SK-N-SH (cell line): ENCODE measurements at regions not wholly inside any gene's neighbourhood (a gene's known extent, or its start where the extent isn't known, plus 50 kb on each side); places are given as distances from the start of the nearest gene placed in this dataset.

Experiments
- CTCF ChIA-PET: fragments of 300-600, 350-600 bp; formaldehyde crosslinking; extraction: SDS; loops from one replicate; lab custom pipeline; 2021; lab: Yijun Ruan, JAX
- POLR2A ChIA-PET: fragments of 350-600 bp; sonication (Branson Sonifier 250); formaldehyde crosslinking; extraction: SDS; loops from one replicate; lab custom pipeline; 2020; ENCODE audit warnings: antibody characterized with exemption, inconsistent platforms; lab: Yijun Ruan, JAX
- DNase-seq: peaks from one replicate; pipeline ENCODE4 v3.0.0; 2012
- H2AFZ ChIP-seq: fragments of 200-600 bp; sonication (generic); 2 replicates; pipeline ENCODE4 v1.8.1; 2016; ENCODE audit warnings: antibody characterized with exemption, mild to moderate bottlenecking, low read depth
- H3F3A ChIP-seq: fragments of 200-600 bp; sonication (generic); replicated peaks from 2 replicates; pipeline ENCODE3; 2016; ENCODE audit warnings: antibody characterized with exemption, mild to moderate bottlenecking; ENCODE audit not compliant: insufficient read depth
- H3K27ac ChIP-seq, 2 experiments: fragments of 200-500 bp in 1 of 2; fragments of 200-600 bp in 1 of 2; sonication (Bioruptor generic) in 1 of 2; sonication (generic), shearing (Covaris generic) in 1 of 2; 2 replicates each; pipeline versions ENCODE4 v1.5.1 to v1.6.1; 2014 to 2016; ENCODE audit warnings: low read depth in 2 of 2, inconsistent platforms in 1 of 2, low read length in 1 of 2, mild to moderate bottlenecking in 1 of 2, mixed read lengths in 1 of 2
- H3K27me3 ChIP-seq: fragments of 200-600 bp; sonication (generic), shearing (Covaris generic); 2 replicates; pipeline ENCODE4 v1.6.1; 2016; ENCODE audit warnings: mixed run types; ENCODE audit not compliant: insufficient read depth
- H3K36me3 ChIP-seq, 2 experiments: fragments of 200-500 bp in 1 of 2; fragments of 200-600 bp in 1 of 2; sonication (Bioruptor generic) in 1 of 2; sonication (generic) in 1 of 2; replicated peaks in 1 of 2; 2 replicates each; pipeline versions ENCODE3 to v1.5.1; 2014 to 2016; ENCODE audit warnings: low read length in 1 of 2, mild to moderate bottlenecking in 1 of 2; ENCODE audit not compliant: insufficient read depth in 2 of 2, control insufficient read depth in 1 of 2
- H3K4me1 ChIP-seq, 2 experiments: fragments of 200-500 bp in 1 of 2; fragments of 200-600 bp in 1 of 2; sonication (Bioruptor generic) in 1 of 2; sonication (generic), shearing (Covaris generic) in 1 of 2; 2 replicates each; pipeline versions ENCODE4 v1.5.1 to v1.6.1; 2014 to 2016; ENCODE audit warnings: low read depth in 1 of 2, low read length in 1 of 2, mixed run types in 1 of 2; ENCODE audit not compliant: insufficient read depth in 2 of 2, control insufficient read depth in 1 of 2
- H3K4me2 ChIP-seq: fragments of 200-600 bp; sonication (generic), shearing (Covaris generic); 2 replicates; pipeline ENCODE4 v1.6.1; 2017; ENCODE audit warnings: mixed run types
- H3K4me3 ChIP-seq, 2 experiments: fragments of 200-500 bp in 1 of 2; fragments of 200-600 bp in 1 of 2; sonication (Bioruptor generic) in 1 of 2; sonication (generic), shearing (Covaris generic) in 1 of 2; 2 replicates each; pipeline versions ENCODE4 v1.5.1 to v1.8.1; 2014 to 2016; ENCODE audit warnings: low read depth in 2 of 2, inconsistent platforms in 1 of 2, low read length in 1 of 2, mild to moderate bottlenecking in 1 of 2, mixed read lengths in 1 of 2, moderate library complexity in 1 of 2
- H3K79me2 ChIP-seq: fragments of 200-600 bp; sonication (generic); 2 replicates; pipeline ENCODE4 v1.8.1; 2017; ENCODE audit warnings: mild to moderate bottlenecking; ENCODE audit not compliant: insufficient read depth
- H3K9ac ChIP-seq: fragments of 200-600 bp; sonication (generic); 2 replicates; pipeline ENCODE4 v1.6.1; 2017; ENCODE audit warnings: mixed run types
- H3K9me2 ChIP-seq: fragments of 200-600 bp; sonication (generic); 2 replicates; pipeline ENCODE4 v1.6.1; 2017; ENCODE audit warnings: mixed run types
- H3K9me3 ChIP-seq: fragments of 200-600 bp; sonication (generic); 2 replicates; pipeline ENCODE4 v1.6.1; 2017; ENCODE audit warnings: mixed run types, mild to moderate bottlenecking, moderate library complexity
- H4K20me1 ChIP-seq: fragments of 200-600 bp; sonication (generic); 2 replicates; pipeline ENCODE4 v1.6.1; 2017; ENCODE audit warnings: mild to moderate bottlenecking, mixed run types; ENCODE audit not compliant: insufficient read depth
- EP300 ChIP-seq, 2 experiments: IDR thresholded peaks; 2 replicates each; pipeline versions ENCODE4 v1.4.0 to v1.6.1; 2012; ENCODE audit warnings: borderline replicate concordance in 1 of 2, low read depth in 1 of 2, low read length in 1 of 2
- EZH2phosphoT487 ChIP-seq: fragments of 200-600 bp; sonication (generic); IDR thresholded peaks from 2 replicates; pipeline ENCODE4 v1.6.1; 2017; ENCODE audit warnings: low read depth, mixed run types, mild to moderate bottlenecking, antibody characterized with exemption, moderate library complexity, borderline replicate concordance
- FOXJ3 ChIP-seq: sonication (generic); formaldehyde crosslinking; IDR thresholded peaks from 2 replicates; pipeline ENCODE4 v1.5.1; 2020; ENCODE audit warnings: mild to moderate bottlenecking, missing genetic modification reagents
- GATA2 ChIP-seq: sonication (generic); formaldehyde crosslinking; IDR thresholded peaks from 2 replicates; pipeline ENCODE4 v1.5.0; 2020; ENCODE audit warnings: mild to moderate bottlenecking, missing genetic modification reagents
- JUND ChIP-seq: IDR thresholded peaks from 2 replicates; pipeline ENCODE4 v1.4.0; 2012
- NFIC ChIP-seq: IDR thresholded peaks from 2 replicates; pipeline ENCODE4 v1.4.0; 2012; ENCODE audit warnings: borderline replicate concordance
- RCOR1 ChIP-seq: fragments of 150-350 bp; IDR thresholded peaks from 2 replicates; pipeline ENCODE4 v1.6.1; 2017; ENCODE audit warnings: antibody characterized with exemption, low read length
- SIN3A ChIP-seq: IDR thresholded peaks from 2 replicates; pipeline ENCODE4 v1.6.1; 2012; ENCODE audit warnings: low read depth, mild to moderate bottlenecking, low read length, moderate library complexity, borderline replicate concordance
- TCF12 ChIP-seq: IDR thresholded peaks from 2 replicates; pipeline ENCODE4 v1.4.0; 2012
- TEAD4 ChIP-seq: IDR thresholded peaks from 2 replicates; pipeline ENCODE4 v1.4.0; 2012; ENCODE audit warnings: mild to moderate bottlenecking, borderline replicate concordance; ENCODE audit not compliant: insufficient read depth
- YY1 ChIP-seq: IDR thresholded peaks from 2 replicates; pipeline ENCODE4 v1.4.0; 2012; ENCODE audit warnings: low read depth, mild to moderate bottlenecking
- WGBS: methylation state at CpG from one replicate; pipeline ENCODE4 v1.1.6; 2017; ENCODE audit warnings: low lambda C conversion rate; 5-methylcytosine and 5-hydroxymethylcytosine counted together
- TF ChIP-seq, protein P1 (sequence below): fragments of 200-600 bp; sonication (generic); IDR thresholded peaks from 2 replicates; pipeline ENCODE4 v1.6.1; 2017; ENCODE audit warnings: antibody characterized with exemption, mild to moderate bottlenecking, moderate library complexity

- no peaks in the 10 kb centered on the region for H3K36me3 ChIP-seq
- H3K9me2 ChIP-seq: no peaks in the 10 kb centered on the region
- no peak overlapping the region for H2AFZ ChIP-seq
- no peak for DNase-seq
- H3K27me3 ChIP-seq: no peaks in the 10 kb centered on the region
- no peaks in the 10 kb centered on the region for H4K20me1 ChIP-seq
- no peak for TF ChIP-seq GATA2
- TF ChIP-seq, protein P1, sequence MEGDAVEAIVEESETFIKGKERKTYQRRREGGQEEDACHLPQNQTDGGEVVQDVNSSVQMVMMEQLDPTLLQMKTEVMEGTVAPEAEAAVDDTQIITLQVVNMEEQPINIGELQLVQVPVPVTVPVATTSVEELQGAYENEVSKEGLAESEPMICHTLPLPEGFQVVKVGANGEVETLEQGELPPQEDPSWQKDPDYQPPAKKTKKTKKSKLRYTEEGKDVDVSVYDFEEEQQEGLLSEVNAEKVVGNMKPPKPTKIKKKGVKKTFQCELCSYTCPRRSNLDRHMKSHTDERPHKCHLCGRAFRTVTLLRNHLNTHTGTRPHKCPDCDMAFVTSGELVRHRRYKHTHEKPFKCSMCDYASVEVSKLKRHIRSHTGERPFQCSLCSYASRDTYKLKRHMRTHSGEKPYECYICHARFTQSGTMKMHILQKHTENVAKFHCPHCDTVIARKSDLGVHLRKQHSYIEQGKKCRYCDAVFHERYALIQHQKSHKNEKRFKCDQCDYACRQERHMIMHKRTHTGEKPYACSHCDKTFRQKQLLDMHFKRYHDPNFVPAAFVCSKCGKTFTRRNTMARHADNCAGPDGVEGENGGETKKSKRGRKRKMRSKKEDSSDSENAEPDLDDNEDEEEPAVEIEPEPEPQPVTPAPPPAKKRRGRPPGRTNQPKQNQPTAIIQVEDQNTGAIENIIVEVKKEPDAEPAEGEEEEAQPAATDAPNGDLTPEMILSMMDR: no peak
- TF ChIP-seq RCOR1: no peak
- no peak for TF ChIP-seq FOXJ3 (CRISPR knock-in tag)
- no peak for TF ChIP-seq EZH2phosphoT487
- TF ChIP-seq EP300 (IDR thresholded peaks at IDR 0.05; ENCODE audit: borderline replicate concordance in 1 of 2, low read depth in 1 of 2, low read length in 1 of 2): no peak
- TF ChIP-seq TCF12: no peak
- TF ChIP-seq NFIC: no peak
- no peak for TF ChIP-seq YY1
- no peak for TF ChIP-seq JUND
- TF ChIP-seq TEAD4: no peak
- H3K27ac ChIP-seq: no peak overlapping the region
- 41% methylated on average over 3 of the region's 3 CpGs for WGBS
- H3K9me3 ChIP-seq: no peaks in the 10 kb centered on the region
- H3K4me2 ChIP-seq: no peak overlapping the region
- no peak overlapping the region for H3K4me3 ChIP-seq
- ChIA-PET POLR2A (no interaction called here), CTCF (interaction anchor here (1.3 kb wide), 1 partner anchor 11 kb away, joined by 3 read pairs; no protein-coding TSS in a partner anchor)
- H3K9ac ChIP-seq: no peak overlapping the region
- H3F3A ChIP-seq: no peaks in the 10 kb centered on the region
- H3K79me2 ChIP-seq: no peaks in the 10 kb centered on the region
- peaks cover 0 to 16% of the 10 kb centered on the region in 2 experiments; a peak in 2 of 4 replicates for H3K4me1 ChIP-seq
Measured at GRCh38 chr1:83706354-83706938, 292.5 kb downstream of the TTLL7 start.

DNA sequence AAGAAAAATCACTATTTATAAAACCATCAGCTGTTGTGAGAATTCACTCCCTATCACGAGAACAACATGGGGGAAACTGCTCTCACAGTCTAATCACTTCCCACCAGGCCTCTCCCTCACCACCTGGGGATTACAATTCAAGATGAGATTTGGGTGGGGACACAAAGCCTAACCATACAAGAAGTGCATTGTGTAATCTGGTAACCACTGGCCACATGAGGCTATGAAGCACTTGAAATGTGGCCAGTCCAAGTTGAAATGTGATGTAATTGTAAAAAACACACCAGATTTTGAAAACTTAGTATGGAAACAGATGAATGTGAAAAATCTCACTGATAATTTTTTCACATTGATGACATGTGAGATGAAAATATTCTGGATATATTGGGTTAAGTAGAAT lies 293.8 kb downstream of the TTLL7 start:
- no peak overlapping the region for H2AFZ ChIP-seq
- no peaks in the 10 kb centered on the region for H3K36me3 ChIP-seq
- no peak overlapping the region for H3K4me3 ChIP-seq
- H3K27ac ChIP-seq: no peak overlapping the region
- no peak overlapping the region for H3K9ac ChIP-seq
- ChIA-PET CTCF (interaction anchor here (0.8 kb wide), 1 partner anchor 55 kb away, joined by 4 read pairs; no protein-coding TSS in a partner anchor), POLR2A (no interaction called here)
- no peaks in the 10 kb centered on the region for H3K9me3 ChIP-seq
- no peaks in the 10 kb centered on the region for H3K9me2 ChIP-seq
- 20% methylated on average over 1 of the region's 1 CpG for WGBS
- TF ChIP-seq SIN3A: no peak
- TF ChIP-seq, all 33 proteins: peak for 0
- Histone ChIP-seq H3K4me2 (no peak overlapping the region), H3K27me3 (no peaks in the 10 kb centered on the region), H3K79me2 (no peaks in the 10 kb centered on the region), H3K4me1 (peaks cover 0 to 17% of the 10 kb centered on the region in 2 experiments; a peak in 2 of 4 replicates), H3F3A (no peaks in the 10 kb centered on the region), H4K20me1 (no peaks in the 10 kb centered on the region)
- no peak for DNase-seq
